BLaER1 treated with 17β-estradiol and CSF1 and Interleukin-3, amounts not matched to agents 10 nM and 100 nM (cell line): ENCODE measurements at regions not wholly inside any gene's neighbourhood (a gene's known extent, or its start where the extent isn't known, plus 50 kb on each side); places are given as distances from the start of the nearest gene placed in this dataset.

Experiments used
- H3K27ac ChIP-seq, 11 experiments: shearing (Covaris generic); formaldehyde crosslinking; 2 replicates each; pipeline ENCODE4 v1.8.1; 2022
- H3K27me3 ChIP-seq, 11 experiments: shearing (Covaris generic); formaldehyde crosslinking; 2 replicates each; pipeline ENCODE4 v1.8.1; 2022
- H3K36me3 ChIP-seq, 11 experiments: shearing (Covaris generic); formaldehyde crosslinking; 2 replicates each; pipeline ENCODE4 v1.8.1; 2022
- H3K4me1 ChIP-seq, 10 experiments: shearing (Covaris generic); formaldehyde crosslinking; 2 replicates each; pipeline ENCODE4 v1.8.1; 2022
- H3K4me2 ChIP-seq, 11 experiments: shearing (Covaris generic); formaldehyde crosslinking; 2 replicates each; pipeline ENCODE4 v1.8.1; 2022
- H3K4me3 ChIP-seq, 10 experiments: shearing (Covaris generic); formaldehyde crosslinking; 2 replicates each; pipeline ENCODE4 v1.8.1; 2022
- H3K9ac ChIP-seq, 11 experiments: shearing (Covaris generic); formaldehyde crosslinking; 2 replicates each; pipeline ENCODE4 v1.8.1; 2022
- H3K9me3 ChIP-seq, 11 experiments: shearing (Covaris generic); formaldehyde crosslinking; replicated peaks in 1 of 11; 2 replicates each; pipeline ENCODE4 v1.8.1; 2022
- H4K20me1 ChIP-seq, 11 experiments: shearing (Covaris generic); formaldehyde crosslinking; 2 replicates each; pipeline ENCODE4 v1.8.1; 2022
- Cebpa-rat ChIP-seq, 11 experiments: shearing (Covaris generic); IDR thresholded peaks; 2 replicates each; pipeline ENCODE4 v1.8.1; 2022

GRCh38 chr4:13316354-13316753 is 167.8 kb downstream of the RAB28 start:
- Histone ChIP-seq H3K27ac (no peak overlapping the region), H3K4me1 (no peaks in the 10 kb centered on the region), H3K9me3 (no peaks in the 10 kb centered on the region), H4K20me1 (no peaks in the 10 kb centered on the region), H3K36me3 (no peaks in the 10 kb centered on the region), H3K9ac (no peak overlapping the region), H3K4me3 (no peak overlapping the region), H3K27me3 (no peaks in the 10 kb centered on the region), H3K4me2 (no peak overlapping the region)
- TF ChIP-seq Cebpa-rat (IDR thresholded peaks at IDR 0.05) = no peak

- no peaks in the 10 kb centered on the region for H3K36me3 ChIP-seq
- H3K4me3 ChIP-seq = no peak overlapping the region
- H4K20me1 ChIP-seq = no peaks in the 10 kb centered on the region
- no peak overlapping the region for H3K4me2 ChIP-seq
- H3K4me1 ChIP-seq = no peaks in the 10 kb centered on the region
- H3K27me3 ChIP-seq = no peaks in the 10 kb centered on the region
- H3K9me3 ChIP-seq = no peaks in the 10 kb centered on the region
- TF ChIP-seq Cebpa-rat (IDR thresholded peaks at IDR 0.05) = no peak
- H3K27ac ChIP-seq = no peak overlapping the region
- no peak overlapping the region for H3K9ac ChIP-seq
Measured at GRCh38 chr4:13313856-13314255, 170.3 kb downstream of the RAB28 start.

- no peak for TF ChIP-seq Cebpa-rat (IDR thresholded peaks at IDR 0.05)
- no peak overlapping the region for H3K4me2 ChIP-seq
- no peak overlapping the region for H3K4me3 ChIP-seq
- no peaks in the 10 kb centered on the region for H3K4me1 ChIP-seq
- H3K27ac ChIP-seq = no peak overlapping the region
- H3K9me3 ChIP-seq = no peaks in the 10 kb centered on the region
- no peaks in the 10 kb centered on the region for H3K36me3 ChIP-seq
- H3K27me3 ChIP-seq = no peaks in the 10 kb centered on the region
- no peaks in the 10 kb centered on the region for H4K20me1 ChIP-seq
- no peak overlapping the region for H3K9ac ChIP-seq
Measured at GRCh38 chr4:13312264-13312663, 171.9 kb downstream of the RAB28 start.

- TF ChIP-seq Cebpa-rat (IDR thresholded peaks at IDR 0.05) = no peak
- Histone ChIP-seq H3K4me3 (no peak overlapping the region), H3K27me3 (no peaks in the 10 kb centered on the region), H3K9ac (no peak overlapping the region), H3K9me3 (no peaks in the 10 kb centered on the region), H3K27ac (no peak overlapping the region), H3K4me2 (no peak overlapping the region), H4K20me1 (no peaks in the 10 kb centered on the region), H3K36me3 (no peaks in the 10 kb centered on the region), H3K4me1 (no peaks in the 10 kb centered on the region)
Measured at GRCh38 chr4:13309751-13310150, 174.4 kb downstream of the RAB28 start.

GRCh38 chr4:13306356-13306755 is 177.8 kb downstream of the RAB28 start:
- TF ChIP-seq Cebpa-rat (IDR thresholded peaks at IDR 0.05) = no peak
- Histone ChIP-seq H3K27ac (no peak overlapping the region), H3K9me3 (peaks cover 0 to 6% (median 3%) of the 10 kb centered on the region in 11 experiments; a peak in 13 of 22 replicates), H3K27me3 (no peaks in the 10 kb centered on the region), H4K20me1 (no peaks in the 10 kb centered on the region), H3K36me3 (peaks cover 0 to 10% (median 0%) of the 10 kb centered on the region in 11 experiments; a peak in 2 of 22 replicates), H3K4me1 (no peaks in the 10 kb centered on the region), H3K9ac (no peak overlapping the region), H3K4me2 (no peak overlapping the region), H3K4me3 (no peak overlapping the region)

GRCh38 chr4:13302876-13303275 is 181.3 kb downstream of the RAB28 start:
- no peak overlapping the region for H3K9ac ChIP-seq
- H3K4me2 ChIP-seq = no peak overlapping the region
- H3K4me3 ChIP-seq = no peak overlapping the region
- H3K27me3 ChIP-seq = no peaks in the 10 kb centered on the region
- H3K36me3 ChIP-seq = peaks cover 0 to 18% (median 0%) of the 10 kb centered on the region in 11 experiments; a peak in 4 of 22 replicates
- H4K20me1 ChIP-seq = no peaks in the 10 kb centered on the region
- H3K4me1 ChIP-seq = no peaks in the 10 kb centered on the region; a peak in 1 of 20 replicates
- peaks cover under 1 to 39% (median 23%) of the 10 kb centered on the region in 11 experiments; a peak in 20 of 22 replicates for H3K9me3 ChIP-seq
- TF ChIP-seq Cebpa-rat (IDR thresholded peaks at IDR 0.05) = no peak
- H3K27ac ChIP-seq = no peak overlapping the region

GRCh38 chr4:13299343-13299742 is 184.8 kb downstream of the RAB28 start:
- H3K4me2 ChIP-seq = no peak overlapping the region
- no peak for TF ChIP-seq Cebpa-rat (IDR thresholded peaks at IDR 0.05)
- peaks cover 0 to 15% (median 0%) of the 10 kb centered on the region in 10 experiments; a peak in 2 of 20 replicates for H3K4me1 ChIP-seq
- H3K4me3 ChIP-seq = no peak overlapping the region
- H3K27ac ChIP-seq = no peak overlapping the region
- no peak overlapping the region for H3K9ac ChIP-seq
- H3K36me3 ChIP-seq = peaks cover 0 to 18% (median 0%) of the 10 kb centered on the region in 11 experiments; a peak in 5 of 22 replicates
- H3K27me3 ChIP-seq = no peaks in the 10 kb centered on the region
- H3K9me3 ChIP-seq = peaks cover 13 to 48% (median 35%) of the 10 kb centered on the region in 11 experiments; a peak in 21 of 22 replicates
- no peaks in the 10 kb centered on the region for H4K20me1 ChIP-seq

GRCh38 chr4:13298655-13299054 is 185.5 kb downstream of the RAB28 start:
- no peak overlapping the region for H3K9ac ChIP-seq
- H3K4me2 ChIP-seq = no peak overlapping the region
- H4K20me1 ChIP-seq = no peaks in the 10 kb centered on the region
- peaks cover 0 to 15% (median 0%) of the 10 kb centered on the region in 10 experiments; a peak in 2 of 20 replicates for H3K4me1 ChIP-seq
- peaks cover 0 to 18% (median 0%) of the 10 kb centered on the region in 11 experiments; a peak in 5 of 22 replicates for H3K36me3 ChIP-seq
- no peak overlapping the region for H3K4me3 ChIP-seq
- H3K9me3 ChIP-seq = peaks cover 13 to 48% (median 35%) of the 10 kb centered on the region in 11 experiments; a peak in 21 of 22 replicates
- no peak for TF ChIP-seq Cebpa-rat (IDR thresholded peaks at IDR 0.05)
- no peaks in the 10 kb centered on the region for H3K27me3 ChIP-seq
- no peak overlapping the region for H3K27ac ChIP-seq

- TF ChIP-seq Cebpa-rat (IDR thresholded peaks at IDR 0.05) = no peak
Measured at GRCh38 chr4:13296986-13297385, 187.2 kb downstream of the RAB28 start.

More at GRCh38 chr4:13296986-13297385, 187.2 kb downstream of the RAB28 start:
- H3K9me3 ChIP-seq = peaks cover 13 to 48% (median 35%) of the 10 kb centered on the region in 11 experiments; a peak in 21 of 22 replicates
- H3K4me1 ChIP-seq = peaks cover 0 to 15% (median 0%) of the 10 kb centered on the region in 10 experiments; a peak in 2 of 20 replicates
- no peaks in the 10 kb centered on the region for H3K27me3 ChIP-seq
- peak overlapping the region in 1 of 11 experiments; percentile 33; a peak in 2 of 22 replicates for H3K4me2 ChIP-seq
- H3K36me3 ChIP-seq = peaks cover 0 to 15% (median 0%) of the 10 kb centered on the region in 11 experiments; a peak in 5 of 22 replicates
- peak overlapping the region in 2 of 11 experiments; percentile 32 to 43; a peak in 2 of 22 replicates for H3K27ac ChIP-seq
- no peak overlapping the region for H3K9ac ChIP-seq
- H3K4me3 ChIP-seq = no peak overlapping the region
- no peaks in the 10 kb centered on the region for H4K20me1 ChIP-seq
